NT2/D1 (cell line): ENCODE measurements at regions not wholly inside any gene's neighbourhood (a gene's known extent, or its start where the extent isn't known, plus 50 kb on each side); places are given as distances from the start of the nearest gene placed in this dataset.
"Not testable (repeated sequence)": the region's sequence is repeated elsewhere in the genome, so short reads cannot be mapped to it uniquely, and the experiment has no call there.

Source experiments
- DNase-seq: peaks from one replicate; pipeline ENCODE4 v3.0.0-alpha.2; 2011; ENCODE audit warnings: low read depth, low spot score
- H3K27me3 ChIP-seq: 2 replicates; pipeline ENCODE4 v1.6.0; 2011; ENCODE audit warnings: mild to moderate bottlenecking; ENCODE audit not compliant: insufficient read length, insufficient read depth
- H3K36me3 ChIP-seq: 2 replicates; pipeline ENCODE4 v1.6.1; 2011; ENCODE audit warnings: mild to moderate bottlenecking, low read length, mixed read lengths; ENCODE audit not compliant: insufficient read depth, insufficient read length
- H3K4me1 ChIP-seq: 2 replicates; pipeline ENCODE4 v1.5.1; 2011; ENCODE audit not compliant: insufficient read depth, insufficient read length
- H3K4me3 ChIP-seq: 2 replicates; pipeline ENCODE4 v1.5.1; 2011; ENCODE audit warnings: low read depth; ENCODE audit not compliant: insufficient read length
- H3K9ac ChIP-seq: 2 replicates; pipeline ENCODE4 v1.6.0; 2011; ENCODE audit warnings: low read depth; ENCODE audit not compliant: insufficient read length
- H3K9me3 ChIP-seq: 2 replicates; pipeline ENCODE4 v1.5.1; 2011; ENCODE audit warnings: mild to moderate bottlenecking, low read length; ENCODE audit not compliant: insufficient read depth
- SUZ12 ChIP-seq: IDR thresholded peaks from 2 replicates; pipeline ENCODE4 v1.6.1; 2011; ENCODE audit not compliant: insufficient read length, insufficient read depth; ENCODE audit errors: extremely low read depth
- YY1 ChIP-seq: IDR thresholded peaks from 2 replicates; pipeline ENCODE4 v1.6.1; 2011; ENCODE audit not compliant: insufficient read length, insufficient read depth
- ZNF274 ChIP-seq: IDR thresholded peaks from 2 replicates; pipeline ENCODE4 v1.6.1; 2011; ENCODE audit warnings: mild to moderate bottlenecking, low read depth, low read length

DNA sequence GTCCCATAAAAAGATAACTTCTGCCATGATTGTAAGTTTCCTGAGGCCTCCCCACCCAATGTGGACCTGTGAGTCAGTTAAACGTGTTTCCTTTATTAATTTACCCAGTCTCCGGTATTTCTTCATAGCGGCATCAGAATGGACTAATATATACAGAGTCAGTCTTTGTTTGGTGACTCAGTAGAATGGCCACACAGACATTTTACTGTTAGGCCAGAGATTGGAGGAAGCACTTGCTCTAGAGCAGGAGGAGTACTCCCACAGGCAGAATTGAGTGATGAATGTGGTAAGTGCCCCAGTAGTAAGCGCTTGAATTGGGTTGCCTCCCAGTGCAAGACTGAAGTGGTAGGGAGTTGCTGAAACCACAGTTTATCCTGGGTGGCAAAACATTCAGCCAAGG lies 149.5 kb upstream of the SMIM30 start:
- peaks cover 15% of the 10 kb centered on the region; the same call in 1 of the 2 replicates for H3K9me3 ChIP-seq
- no peaks in the 10 kb centered on the region for H3K27me3 ChIP-seq
- H3K4me3 ChIP-seq = no peak overlapping the region
- no peak overlapping the region for H3K9ac ChIP-seq
- no peaks in the 10 kb centered on the region for H3K36me3 ChIP-seq
- no peak for DNase-seq
- TF ChIP-seq SUZ12 (no peak), YY1 (no peak), ZNF274 (no peak)
- no peaks in the 10 kb centered on the region for H3K4me1 ChIP-seq

DNA sequence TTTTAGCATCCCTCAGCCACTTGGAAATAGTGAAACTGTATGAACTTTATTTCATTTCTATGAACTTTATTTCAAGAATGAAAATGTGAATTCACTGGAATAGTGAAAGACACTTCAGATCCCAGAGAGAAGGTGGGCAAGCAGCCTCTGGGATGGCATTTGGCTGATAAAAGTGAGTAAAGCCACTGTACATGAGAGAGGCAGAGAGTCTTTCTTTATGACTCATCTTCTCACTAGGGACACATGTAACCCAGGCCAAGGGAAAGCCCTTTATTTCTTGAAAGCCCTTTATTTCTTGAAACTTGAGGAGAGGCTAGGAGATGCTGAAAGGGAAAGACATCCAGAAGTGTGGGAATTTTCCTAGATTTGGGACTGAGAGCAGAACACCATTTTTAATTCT lies 148.9 kb upstream of the SMIM30 start:
- no peaks in the 10 kb centered on the region for H3K4me1 ChIP-seq
- no peak overlapping the region for H3K4me3 ChIP-seq
- DNase-seq = no peak

DNA sequence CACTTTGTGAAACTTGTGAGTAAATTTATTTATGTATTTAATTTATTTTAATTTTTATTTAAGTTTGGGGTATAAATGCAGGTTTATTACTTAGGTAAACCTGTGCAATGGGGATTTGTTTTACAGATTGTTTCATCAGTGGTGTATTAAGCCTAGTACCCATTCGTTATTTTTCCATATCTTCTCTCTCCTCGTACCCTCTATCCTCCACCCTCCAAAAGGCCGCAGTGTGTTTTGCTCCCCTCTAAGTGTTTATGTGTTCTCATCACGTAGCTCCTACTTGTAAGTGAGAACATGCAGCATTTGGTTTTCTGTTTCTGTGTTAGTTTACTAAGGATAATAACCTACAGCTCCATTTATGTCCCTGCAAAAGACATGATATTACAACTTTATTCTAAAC lies 145.4 kb upstream of the SMIM30 start:
- H3K27me3 ChIP-seq = no peaks in the 10 kb centered on the region
- no peaks in the 10 kb centered on the region for H3K4me1 ChIP-seq
- no peak overlapping the region for H3K9ac ChIP-seq
- H3K4me3 ChIP-seq = no peak overlapping the region
- TF ChIP-seq SUZ12 (no peak), ZNF274 (no peak), YY1 (no peak)
- H3K36me3 ChIP-seq = no peaks in the 10 kb centered on the region
- H3K9me3 ChIP-seq = peaks cover 9% of the 10 kb centered on the region; the same call in 1 of the 2 replicates
- no peak for DNase-seq

More for the DNA sequence above, 148.9 kb upstream of the SMIM30 start:
- no peaks in the 10 kb centered on the region for H3K36me3 ChIP-seq
- H3K27me3 ChIP-seq = no peaks in the 10 kb centered on the region
- peaks cover 15% of the 10 kb centered on the region; the same call in 1 of the 2 replicates for H3K9me3 ChIP-seq
- TF ChIP-seq SUZ12 = no peak
- no peak for TF ChIP-seq YY1
- TF ChIP-seq ZNF274 = no peak
- H3K9ac ChIP-seq = no peak overlapping the region

DNA sequence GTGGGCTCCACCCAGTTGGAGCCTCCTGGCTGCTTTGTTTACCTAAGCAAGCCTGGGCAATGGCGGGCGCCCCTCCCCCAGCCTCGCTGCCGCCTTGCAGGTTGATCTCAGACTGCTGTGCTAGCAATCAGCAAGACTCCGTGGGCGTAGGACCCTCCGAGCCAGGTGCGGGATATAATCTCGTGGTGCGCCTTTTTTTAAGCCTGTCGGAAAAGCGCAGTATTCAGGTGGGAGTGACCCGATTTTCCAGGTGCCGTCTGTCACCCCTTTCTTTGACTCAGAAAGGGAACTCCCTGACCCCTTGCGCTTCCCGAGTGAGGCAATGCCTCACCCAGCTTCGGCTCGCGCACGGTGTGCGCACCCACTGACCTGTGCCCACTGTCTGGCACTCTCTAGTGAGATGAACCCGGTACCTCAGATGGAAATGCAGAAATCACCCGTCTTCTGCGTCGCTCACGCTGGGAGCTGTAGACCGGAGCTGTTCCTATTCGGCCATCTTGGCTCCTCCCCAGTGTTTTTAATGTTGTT lies 144.9 kb upstream of the SMIM30 start:
- H3K9ac ChIP-seq, H3K9me3 ChIP-seq, DNase-seq, H3K4me3 ChIP-seq, H3K27me3 ChIP-seq, H3K36me3 ChIP-seq, H3K4me1 ChIP-seq: not testable (repeated sequence)

- TF ChIP-seq YY1 (no peak), ZNF274 (no peak), SUZ12 (no peak)
- Histone ChIP-seq H3K4me3 (no peak overlapping the region), H3K9ac (no peak overlapping the region), H3K36me3 (no peaks in the 10 kb centered on the region), H3K9me3 (no peaks in the 10 kb centered on the region), H3K4me1 (no peaks in the 10 kb centered on the region), H3K27me3 (no peaks in the 10 kb centered on the region)
- no peak for DNase-seq
These were observed 138.7 kb upstream of the SMIM30 start for GRCh38 chr7:113256883-113257531.

GRCh38 chr7:113247198-113247597 lies 128.8 kb upstream of the SMIM30 start:
- Histone ChIP-seq H3K36me3 (no peaks in the 10 kb centered on the region), H3K4me3 (no peak overlapping the region), H3K27me3 (no peaks in the 10 kb centered on the region), H3K9me3 (no peaks in the 10 kb centered on the region), H3K9ac (no peak overlapping the region), H3K4me1 (no peaks in the 10 kb centered on the region)
- DNase-seq = no peak
- no peak for TF ChIP-seq ZNF274
- no peak for TF ChIP-seq YY1
- no peak for TF ChIP-seq SUZ12

- Histone ChIP-seq H3K27me3 (no peaks in the 10 kb centered on the region), H3K9me3 (no peaks in the 10 kb centered on the region), H3K36me3 (no peaks in the 10 kb centered on the region), H3K4me1 (no peaks in the 10 kb centered on the region), H3K9ac (no peak overlapping the region), H3K4me3 (no peak overlapping the region)
- DNase-seq = no peak
- TF ChIP-seq YY1 (no peak), SUZ12 (no peak), ZNF274 (no peak)
These were observed 128.4 kb upstream of the SMIM30 start for GRCh38 chr7:113246738-113247137.

- Histone ChIP-seq H3K9me3 (0 out of 2 replicates have a peak, but pooled peaks cover 3% of the 10 kb centered on the region), H3K9ac (no peak overlapping the region), H3K27me3 (no peaks in the 10 kb centered on the region), H3K36me3 (no peaks in the 10 kb centered on the region), H3K4me3 (no peak overlapping the region), H3K4me1 (no peaks in the 10 kb centered on the region)
- no peak for TF ChIP-seq SUZ12
- TF ChIP-seq YY1 = no peak
- TF ChIP-seq ZNF274 = no peak
- no peak for DNase-seq
These were observed 114.5 kb upstream of the SMIM30 start for GRCh38 chr7:113232885-113233284.
